ENCODE measurements at regions not wholly inside any gene's neighbourhood (a gene's known extent, or its start where the extent isn't known, plus 50 kb on each side); places are given as distances from the start of the nearest gene placed in this dataset.

- TF ChIP-seq, protein P1, sequence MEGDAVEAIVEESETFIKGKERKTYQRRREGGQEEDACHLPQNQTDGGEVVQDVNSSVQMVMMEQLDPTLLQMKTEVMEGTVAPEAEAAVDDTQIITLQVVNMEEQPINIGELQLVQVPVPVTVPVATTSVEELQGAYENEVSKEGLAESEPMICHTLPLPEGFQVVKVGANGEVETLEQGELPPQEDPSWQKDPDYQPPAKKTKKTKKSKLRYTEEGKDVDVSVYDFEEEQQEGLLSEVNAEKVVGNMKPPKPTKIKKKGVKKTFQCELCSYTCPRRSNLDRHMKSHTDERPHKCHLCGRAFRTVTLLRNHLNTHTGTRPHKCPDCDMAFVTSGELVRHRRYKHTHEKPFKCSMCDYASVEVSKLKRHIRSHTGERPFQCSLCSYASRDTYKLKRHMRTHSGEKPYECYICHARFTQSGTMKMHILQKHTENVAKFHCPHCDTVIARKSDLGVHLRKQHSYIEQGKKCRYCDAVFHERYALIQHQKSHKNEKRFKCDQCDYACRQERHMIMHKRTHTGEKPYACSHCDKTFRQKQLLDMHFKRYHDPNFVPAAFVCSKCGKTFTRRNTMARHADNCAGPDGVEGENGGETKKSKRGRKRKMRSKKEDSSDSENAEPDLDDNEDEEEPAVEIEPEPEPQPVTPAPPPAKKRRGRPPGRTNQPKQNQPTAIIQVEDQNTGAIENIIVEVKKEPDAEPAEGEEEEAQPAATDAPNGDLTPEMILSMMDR (IDR thresholded peaks at IDR 0.05; ENCODE audit: insufficient read depth, low read depth, low read length), result no peak
- no peak overlapping the region for H3K4me3 ChIP-seq (ENCODE audit: low read depth, low read length)
- DNase-seq (ENCODE audit: low read depth), result no peak
These were observed 95.9 kb upstream of the PTPRK start for GRCh38 chr6:128616342-128616741.

- TF ChIP-seq, protein P1 (IDR thresholded peaks at IDR 0.05; ENCODE audit: insufficient read depth, low read depth, low read length), result no peak
- DNase-seq (ENCODE audit: low read depth), result no peak
- H3K4me3 ChIP-seq (ENCODE audit: low read depth, low read length), result no peak overlapping the region
These were observed 86.2 kb upstream of the PTPRK start for GRCh38 chr6:128606611-128607010.

- H3K4me3 ChIP-seq (ENCODE audit: low read depth, low read length), result no peak overlapping the region
- TF ChIP-seq, protein P1 (IDR thresholded peaks at IDR 0.05; ENCODE audit: insufficient read depth, low read depth, low read length), result no peak
- peak; percentile 24 for DNase-seq (ENCODE audit: low read depth)
These were observed 85.6 kb upstream of the PTPRK start for GRCh38 chr6:128605961-128606360.

- peak; percentile 25 for DNase-seq (ENCODE audit: low read depth)
- TF ChIP-seq, protein P1 (IDR thresholded peaks at IDR 0.05; ENCODE audit: insufficient read depth, low read depth, low read length), result no peak
- H3K4me3 ChIP-seq (ENCODE audit: low read depth, low read length), result no peak overlapping the region
These were observed 80.7 kb upstream of the PTPRK start for GRCh38 chr6:128601060-128601459.

DNA sequence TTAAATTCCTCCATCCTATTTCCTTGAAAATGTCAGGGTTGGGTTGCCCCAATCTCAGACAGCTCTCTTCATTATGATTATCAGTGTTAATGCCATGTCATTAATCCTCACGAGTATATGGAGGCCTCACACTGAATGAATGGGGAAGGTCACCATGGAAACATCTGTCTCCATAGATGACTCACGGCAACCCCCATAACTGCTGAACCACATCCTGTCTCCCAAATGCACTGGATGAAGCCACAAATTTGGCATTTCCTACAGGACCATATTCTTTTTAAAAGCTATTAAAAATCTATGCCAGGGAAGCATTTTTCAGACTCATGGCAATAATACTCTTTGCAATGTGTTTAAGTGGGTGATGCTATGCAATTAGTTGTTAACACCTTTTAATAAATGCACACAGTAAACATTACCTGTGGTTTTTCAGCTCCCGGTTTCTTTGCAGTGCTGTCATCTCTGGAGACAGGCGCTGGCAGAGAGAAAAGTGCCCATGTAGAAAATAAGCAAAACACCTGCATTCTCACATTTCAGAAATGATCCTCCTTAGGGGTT lies 80.1 kb upstream of the PTPRK start:
- H3K4me3 ChIP-seq (ENCODE audit: low read depth, low read length), result no peak overlapping the region
- peak; percentile 92 for DNase-seq (ENCODE audit: low read depth)
- TF ChIP-seq, protein P1 (IDR thresholded peaks at IDR 0.05; ENCODE audit: insufficient read depth, low read depth, low read length), result no peak

DNA sequence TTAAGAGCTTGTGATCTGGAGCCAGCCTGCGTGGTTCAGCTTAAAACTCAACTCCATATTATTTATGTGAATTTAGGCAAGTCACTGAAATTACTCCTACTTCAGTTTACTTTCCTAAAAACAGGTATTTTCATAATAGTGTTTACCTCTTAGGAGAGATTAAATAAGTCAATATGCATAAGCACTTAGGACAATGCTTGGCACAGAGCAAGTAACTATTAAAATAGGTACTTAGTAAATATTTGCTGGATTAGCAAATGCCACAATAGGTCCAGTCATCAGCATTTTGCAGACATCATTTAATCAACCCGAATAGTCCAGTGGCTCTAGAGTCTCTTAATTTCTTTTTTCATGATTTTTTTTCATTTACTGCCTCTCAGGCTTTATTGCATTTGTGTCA lies 78.6 kb upstream of the PTPRK start:
- no peak overlapping the region for H3K4me3 ChIP-seq (ENCODE audit: low read depth, low read length)
- no peak for DNase-seq (ENCODE audit: low read depth)
- TF ChIP-seq, protein P1 (IDR thresholded peaks at IDR 0.05; ENCODE audit: insufficient read depth, low read depth, low read length), result no peak

DNA sequence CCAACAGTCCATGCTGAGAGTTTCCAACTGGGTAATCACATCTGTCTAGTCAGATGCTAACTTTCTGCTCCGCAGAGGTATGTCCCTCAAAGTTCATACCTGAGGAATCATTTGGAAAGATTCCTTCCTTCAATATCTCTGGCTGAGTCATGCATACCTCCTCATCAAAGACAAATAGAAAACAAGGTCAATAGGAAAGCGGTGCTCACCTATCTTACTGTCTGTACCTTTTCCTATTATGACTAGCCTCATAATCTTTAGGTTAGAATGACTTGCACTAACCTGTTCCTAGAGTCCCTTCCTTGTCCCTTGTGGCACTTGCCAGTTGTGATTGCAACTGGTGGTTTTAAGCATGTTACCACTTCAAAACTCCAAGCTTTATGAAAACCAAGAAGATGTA lies 78.2 kb upstream of the PTPRK start:
- no peak overlapping the region for H3K4me3 ChIP-seq (ENCODE audit: low read depth, low read length)
- TF ChIP-seq, protein P1 (IDR thresholded peaks at IDR 0.05; ENCODE audit: insufficient read depth, low read depth, low read length), result no peak
- DNase-seq (ENCODE audit: low read depth), result no peak
